ENCODE measurements at regions not wholly inside any gene's neighbourhood (a gene's known extent, or its start where the extent isn't known, plus 50 kb on each side); places are given as distances from the start of the nearest gene placed in this dataset.
"Not testable (repeated sequence)": the region's sequence is repeated elsewhere in the genome, so short reads cannot be mapped to it uniquely, and the experiment has no call there.

GRCh38 chr18:33831424-33831823 lies 253.4 kb downstream of the ASXL3 start:
- no peak overlapping the region for H3K27ac ChIP-seq (ENCODE audit: low read depth, low read length)
- H3K4me3 ChIP-seq (ENCODE audit: low read depth in 1 of 2, low read length in 2 of 2): no peak overlapping the region
- H3K27me3 ChIP-seq (ENCODE audit: control insufficient read depth in 1 of 2, insufficient read depth in 2 of 2, low read length in 2 of 2): no peaks in the 10 kb centered on the region
- peaks cover 0 to 12% of the 10 kb centered on the region in 2 donors for H3K4me1 ChIP-seq (ENCODE audit: control insufficient read depth in 1 of 2, insufficient read depth in 2 of 2, low read length in 2 of 2)
- H3K9ac ChIP-seq (ENCODE audit: low read depth in 1 of 2, low read length in 2 of 2): no peak overlapping the region
- no peaks in the 10 kb centered on the region for H3K36me3 ChIP-seq (ENCODE audit: control insufficient read depth in 1 of 2, insufficient read depth in 2 of 2, low read length in 2 of 2)
- H3K9me3 ChIP-seq (ENCODE audit: control insufficient read depth in 1 of 2, low read length in 2 of 2): no peaks in the 10 kb centered on the region

- H3K36me3 ChIP-seq (ENCODE audit: control insufficient read depth in 1 of 2, insufficient read depth in 2 of 2, low read length in 2 of 2): no peaks in the 10 kb centered on the region
- no peak overlapping the region for H3K9ac ChIP-seq (ENCODE audit: low read depth in 1 of 2, low read length in 2 of 2)
Observed at GRCh38 chr18:33830213-33830612, 252.2 kb downstream of the ASXL3 start.

GRCh38 chr18:33828949-33829348 lies 250.9 kb downstream of the ASXL3 start:
- Histone ChIP-seq H3K27ac (ENCODE audit: low read depth, low read length) (no peak overlapping the region), H3K4me1 (ENCODE audit: control insufficient read depth in 1 of 2, insufficient read depth in 2 of 2, low read length in 2 of 2) (peaks cover 0 to 12% of the 10 kb centered on the region in 2 donors), H3K9ac (ENCODE audit: low read depth in 1 of 2, low read length in 2 of 2) (no peak overlapping the region), H3K27me3 (ENCODE audit: control insufficient read depth in 1 of 2, insufficient read depth in 2 of 2, low read length in 2 of 2) (no peaks in the 10 kb centered on the region), H3K36me3 (ENCODE audit: control insufficient read depth in 1 of 2, insufficient read depth in 2 of 2, low read length in 2 of 2) (no peaks in the 10 kb centered on the region), H3K9me3 (ENCODE audit: control insufficient read depth in 1 of 2, low read length in 2 of 2) (no peaks in the 10 kb centered on the region), H3K4me3 (ENCODE audit: low read depth in 1 of 2, low read length in 2 of 2) (no peak overlapping the region)

More at GRCh38 chr18:33830213-33830612, 252.2 kb downstream of the ASXL3 start:
- H3K4me3 ChIP-seq (ENCODE audit: low read depth in 1 of 2, low read length in 2 of 2): no peak overlapping the region
- H3K27ac ChIP-seq (ENCODE audit: low read depth, low read length): no peak overlapping the region
- no peaks in the 10 kb centered on the region for H3K9me3 ChIP-seq (ENCODE audit: control insufficient read depth in 1 of 2, low read length in 2 of 2)
- no peaks in the 10 kb centered on the region for H3K27me3 ChIP-seq (ENCODE audit: control insufficient read depth in 1 of 2, insufficient read depth in 2 of 2, low read length in 2 of 2)
- peaks cover 0 to 12% of the 10 kb centered on the region in 2 donors for H3K4me1 ChIP-seq (ENCODE audit: control insufficient read depth in 1 of 2, insufficient read depth in 2 of 2, low read length in 2 of 2)

GRCh38 chr18:33826151-33826550 lies 248.1 kb downstream of the ASXL3 start:
- Histone ChIP-seq H3K27me3 (ENCODE audit: control insufficient read depth in 1 of 2, insufficient read depth in 2 of 2, low read length in 2 of 2) (no peaks in the 10 kb centered on the region), H3K36me3 (ENCODE audit: control insufficient read depth in 1 of 2, insufficient read depth in 2 of 2, low read length in 2 of 2) (no peaks in the 10 kb centered on the region), H3K27ac (ENCODE audit: low read depth, low read length) (no peak overlapping the region), H3K4me1 (ENCODE audit: control insufficient read depth in 1 of 2, insufficient read depth in 2 of 2, low read length in 2 of 2) (peaks cover 0 to 20% of the 10 kb centered on the region in 2 donors), H3K9ac (ENCODE audit: low read depth in 1 of 2, low read length in 2 of 2) (no peak overlapping the region), H3K4me3 (ENCODE audit: low read depth in 1 of 2, low read length in 2 of 2) (no peak overlapping the region), H3K9me3 (ENCODE audit: control insufficient read depth in 1 of 2, low read length in 2 of 2) (no peaks in the 10 kb centered on the region)

GRCh38 chr18:33821503-33821902 lies 243.5 kb downstream of the ASXL3 start:
- peaks cover 0 to 8% of the 10 kb centered on the region in 2 donors for H3K4me1 ChIP-seq (ENCODE audit: control insufficient read depth in 1 of 2, insufficient read depth in 2 of 2, low read length in 2 of 2)
- H3K27ac ChIP-seq (ENCODE audit: low read depth, low read length): no peak overlapping the region
- H3K4me3 ChIP-seq (ENCODE audit: low read depth in 1 of 2, low read length in 2 of 2): no peak overlapping the region
- H3K9ac ChIP-seq (ENCODE audit: low read depth in 1 of 2, low read length in 2 of 2): no peak overlapping the region
- no peaks in the 10 kb centered on the region for H3K36me3 ChIP-seq (ENCODE audit: control insufficient read depth in 1 of 2, insufficient read depth in 2 of 2, low read length in 2 of 2)
- peaks cover 0 to 4% of the 10 kb centered on the region in 2 donors for H3K9me3 ChIP-seq (ENCODE audit: control insufficient read depth in 1 of 2, low read length in 2 of 2)
- no peaks in the 10 kb centered on the region for H3K27me3 ChIP-seq (ENCODE audit: control insufficient read depth in 1 of 2, insufficient read depth in 2 of 2, low read length in 2 of 2)

GRCh38 chr18:33820517-33821371 lies 242.7 kb downstream of the ASXL3 start:
- Histone ChIP-seq H3K27ac (ENCODE audit: low read depth, low read length) (no peak overlapping the region), H3K4me3 (ENCODE audit: low read depth in 1 of 2, low read length in 2 of 2) (no peak overlapping the region), H3K27me3 (ENCODE audit: control insufficient read depth in 1 of 2, insufficient read depth in 2 of 2, low read length in 2 of 2) (no peaks in the 10 kb centered on the region), H3K9me3 (ENCODE audit: control insufficient read depth in 1 of 2, low read length in 2 of 2) (peaks cover 0 to 4% of the 10 kb centered on the region in 2 donors), H3K9ac (ENCODE audit: low read depth in 1 of 2, low read length in 2 of 2) (no peak overlapping the region), H3K36me3 (ENCODE audit: control insufficient read depth in 1 of 2, insufficient read depth in 2 of 2, low read length in 2 of 2) (no peaks in the 10 kb centered on the region), H3K4me1 (ENCODE audit: control insufficient read depth in 1 of 2, insufficient read depth in 2 of 2, low read length in 2 of 2) (peaks cover 0 to 8% of the 10 kb centered on the region in 2 donors)

GRCh38 chr18:33819692-33820343 lies 241.8 kb downstream of the ASXL3 start:
- not testable (repeated sequence) for H3K9ac ChIP-seq (ENCODE audit: low read depth in 1 of 2, low read length in 2 of 2); H3K27ac ChIP-seq (ENCODE audit: low read depth, low read length)

GRCh38 chr18:33818145-33818544 lies 240.1 kb downstream of the ASXL3 start:
- no peaks in the 10 kb centered on the region for H3K27me3 ChIP-seq (ENCODE audit: control insufficient read depth in 1 of 2, insufficient read depth in 2 of 2, low read length in 2 of 2)
- H3K27ac ChIP-seq (ENCODE audit: low read depth, low read length): no peak overlapping the region
- no peak overlapping the region for H3K4me3 ChIP-seq (ENCODE audit: low read depth in 1 of 2, low read length in 2 of 2)
- H3K9me3 ChIP-seq (ENCODE audit: control insufficient read depth in 1 of 2, low read length in 2 of 2): peaks cover 0 to 4% of the 10 kb centered on the region in 2 donors
- no peaks in the 10 kb centered on the region for H3K36me3 ChIP-seq (ENCODE audit: control insufficient read depth in 1 of 2, insufficient read depth in 2 of 2, low read length in 2 of 2)
- H3K4me1 ChIP-seq (ENCODE audit: control insufficient read depth in 1 of 2, insufficient read depth in 2 of 2, low read length in 2 of 2): peaks cover 0 to 8% of the 10 kb centered on the region in 2 donors
- no peak overlapping the region for H3K9ac ChIP-seq (ENCODE audit: low read depth in 1 of 2, low read length in 2 of 2)

More at GRCh38 chr18:33819692-33820343, 241.8 kb downstream of the ASXL3 start:
- not testable (repeated sequence) for H3K4me1 ChIP-seq (ENCODE audit: control insufficient read depth in 1 of 2, insufficient read depth in 2 of 2, low read length in 2 of 2); H3K27me3 ChIP-seq (ENCODE audit: control insufficient read depth in 1 of 2, insufficient read depth in 2 of 2, low read length in 2 of 2); H3K9me3 ChIP-seq (ENCODE audit: control insufficient read depth in 1 of 2, low read length in 2 of 2); H3K36me3 ChIP-seq (ENCODE audit: control insufficient read depth in 1 of 2, insufficient read depth in 2 of 2, low read length in 2 of 2); H3K4me3 ChIP-seq (ENCODE audit: low read depth in 1 of 2, low read length in 2 of 2)

- no peak overlapping the region for H3K27ac ChIP-seq (ENCODE audit: low read depth, low read length)
- H3K9me3 ChIP-seq (ENCODE audit: control insufficient read depth in 1 of 2, low read length in 2 of 2): peaks cover 0 to 4% of the 10 kb centered on the region in 2 donors
- H3K9ac ChIP-seq (ENCODE audit: low read depth in 1 of 2, low read length in 2 of 2): no peak overlapping the region
- no peak overlapping the region for H3K4me3 ChIP-seq (ENCODE audit: low read depth in 1 of 2, low read length in 2 of 2)
- no peaks in the 10 kb centered on the region for H3K36me3 ChIP-seq (ENCODE audit: control insufficient read depth in 1 of 2, insufficient read depth in 2 of 2, low read length in 2 of 2)
- H3K4me1 ChIP-seq (ENCODE audit: control insufficient read depth in 1 of 2, insufficient read depth in 2 of 2, low read length in 2 of 2): peaks cover 0 to 4% of the 10 kb centered on the region in 2 donors
- H3K27me3 ChIP-seq (ENCODE audit: control insufficient read depth in 1 of 2, insufficient read depth in 2 of 2, low read length in 2 of 2): no peaks in the 10 kb centered on the region
Observed at GRCh38 chr18:33817096-33817495, 239.1 kb downstream of the ASXL3 start.

GRCh38 chr18:33814546-33814945 lies 236.5 kb downstream of the ASXL3 start:
- Histone ChIP-seq H3K9me3 (ENCODE audit: control insufficient read depth in 1 of 2, low read length in 2 of 2) (peaks cover 0 to 4% of the 10 kb centered on the region in 2 donors), H3K27ac (ENCODE audit: low read depth, low read length) (no peak overlapping the region), H3K27me3 (ENCODE audit: control insufficient read depth in 1 of 2, insufficient read depth in 2 of 2, low read length in 2 of 2) (no peaks in the 10 kb centered on the region), H3K4me3 (ENCODE audit: low read depth in 1 of 2, low read length in 2 of 2) (no peak overlapping the region), H3K4me1 (ENCODE audit: control insufficient read depth in 1 of 2, insufficient read depth in 2 of 2, low read length in 2 of 2) (no peaks in the 10 kb centered on the region), H3K36me3 (ENCODE audit: control insufficient read depth in 1 of 2, insufficient read depth in 2 of 2, low read length in 2 of 2) (no peaks in the 10 kb centered on the region), H3K9ac (ENCODE audit: low read depth in 1 of 2, low read length in 2 of 2) (no peak overlapping the region)
